Body of pancreas (tissue), 4 donors: ENCODE measurements at regions not wholly inside any gene's neighbourhood (a gene's known extent, or its start where the extent isn't known, plus 50 kb on each side); places are given as distances from the start of the nearest gene placed in this dataset.
"Not testable (repeated sequence)": the region's sequence is repeated elsewhere in the genome, so short reads cannot be mapped to it uniquely, and the experiment has no call there.

Experiments used
- CTCF ChIP-seq, 7 experiments: fragments of 450-650 bp in 4 of 7; fragments of 200-600 bp in 3 of 7; sonication (generic) in 3 of 7; IDR thresholded peaks; one replicate each; pipeline ENCODE4 v1.5.1; 2016 to 2019; ENCODE audit warnings: antibody characterized with exemption in 7 of 7
- POLR2A ChIP-seq, 3 donors: fragments of 450-650 bp; IDR thresholded peaks; one replicate each; pipeline ENCODE4 v1.6.1; 2016; ENCODE audit warnings: antibody characterized with exemption in 3 of 3, mild to moderate bottlenecking in 2 of 3

- TF ChIP-seq CTCF, POLR2A (IDR thresholded peaks at IDR 0.05): not testable (repeated sequence)
These were observed 95.6 kb upstream of the HSFY2 start for GRCh38 chrY:18869145-18869544.
